ENCODE measurements at regions not wholly inside any gene's neighbourhood (a gene's known extent, or its start where the extent isn't known, plus 50 kb on each side); places are given as distances from the start of the nearest gene placed in this dataset.

DNA sequence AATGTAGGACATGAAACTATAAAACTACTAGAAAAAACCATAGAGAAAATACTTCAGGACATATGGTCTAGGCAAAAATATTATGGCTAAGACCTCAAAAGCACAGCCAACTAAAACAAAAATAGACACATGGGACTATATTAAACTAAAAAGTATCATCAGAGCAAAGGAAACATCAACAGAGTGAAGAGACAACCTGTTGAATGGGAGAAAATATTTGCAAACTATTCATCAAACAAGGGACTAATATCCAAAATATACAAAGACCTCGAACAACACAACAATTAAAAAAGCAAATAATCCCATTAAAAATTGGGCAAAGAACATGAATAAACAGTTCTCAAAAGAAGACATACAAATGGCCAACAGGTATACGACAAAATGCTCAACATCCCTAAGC, 210.9 kb downstream of the PCSK1 start:
- TF ChIP-seq HES2 (IDR thresholded peaks at IDR 0.05): no peak
- no peak for TF ChIP-seq POLR2A (IDR thresholded peaks at IDR 0.05; ENCODE audit: low read length)
- no peak for TF ChIP-seq RCOR1 (IDR thresholded peaks at IDR 0.05; ENCODE audit: low read depth, low read length)
- no peak for TF ChIP-seq ELK1 (IDR thresholded peaks at IDR 0.05; ENCODE audit: low read depth, low read length)
- TF ChIP-seq KDM1A (IDR thresholded peaks at IDR 0.05; ENCODE audit: low read depth): no peak
- TF ChIP-seq, protein P1, sequence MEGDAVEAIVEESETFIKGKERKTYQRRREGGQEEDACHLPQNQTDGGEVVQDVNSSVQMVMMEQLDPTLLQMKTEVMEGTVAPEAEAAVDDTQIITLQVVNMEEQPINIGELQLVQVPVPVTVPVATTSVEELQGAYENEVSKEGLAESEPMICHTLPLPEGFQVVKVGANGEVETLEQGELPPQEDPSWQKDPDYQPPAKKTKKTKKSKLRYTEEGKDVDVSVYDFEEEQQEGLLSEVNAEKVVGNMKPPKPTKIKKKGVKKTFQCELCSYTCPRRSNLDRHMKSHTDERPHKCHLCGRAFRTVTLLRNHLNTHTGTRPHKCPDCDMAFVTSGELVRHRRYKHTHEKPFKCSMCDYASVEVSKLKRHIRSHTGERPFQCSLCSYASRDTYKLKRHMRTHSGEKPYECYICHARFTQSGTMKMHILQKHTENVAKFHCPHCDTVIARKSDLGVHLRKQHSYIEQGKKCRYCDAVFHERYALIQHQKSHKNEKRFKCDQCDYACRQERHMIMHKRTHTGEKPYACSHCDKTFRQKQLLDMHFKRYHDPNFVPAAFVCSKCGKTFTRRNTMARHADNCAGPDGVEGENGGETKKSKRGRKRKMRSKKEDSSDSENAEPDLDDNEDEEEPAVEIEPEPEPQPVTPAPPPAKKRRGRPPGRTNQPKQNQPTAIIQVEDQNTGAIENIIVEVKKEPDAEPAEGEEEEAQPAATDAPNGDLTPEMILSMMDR (IDR thresholded peaks at IDR 0.05): no peak
- no peak for TF ChIP-seq ZSCAN20 (CRISPR knock-in tag; IDR thresholded peaks at IDR 0.05)
- TF ChIP-seq MYC (IDR thresholded peaks at IDR 0.05; ENCODE audit: borderline replicate concordance, low read length): no peak
- TF ChIP-seq, protein P2, sequence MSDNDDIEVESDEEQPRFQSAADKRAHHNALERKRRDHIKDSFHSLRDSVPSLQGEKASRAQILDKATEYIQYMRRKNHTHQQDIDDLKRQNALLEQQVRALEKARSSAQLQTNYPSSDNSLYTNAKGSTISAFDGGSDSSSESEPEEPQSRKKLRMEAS (IDR thresholded peaks at IDR 0.05): no peak
- TF ChIP-seq CHD2 (IDR thresholded peaks at IDR 0.05; ENCODE audit: low read length, partially characterized antibody): no peak
- TF ChIP-seq ATOH8 (CRISPR knock-in tag; IDR thresholded peaks at IDR 0.05; ENCODE audit: low read depth): no peak
- TF ChIP-seq JUNB (IDR thresholded peaks at IDR 0.05): no peak
- no peak for TF ChIP-seq GATA3 (IDR thresholded peaks at IDR 0.05; ENCODE audit: borderline replicate concordance)
- no peak for TF ChIP-seq RARB (CRISPR knock-in tag; IDR thresholded peaks at IDR 0.05)
- ATAC-seq: no peak
- Histone ChIP-seq H3K4me1 (peaks cover 26% of the 10 kb centered on the region), H3K4me2 (no peak overlapping the region), H3K27ac (no peak overlapping the region), H3K4me3 (no peak overlapping the region), H3K9me3 (no peaks in the 10 kb centered on the region)
- CTCF ChIA-PET: no interaction called here
- no peak for DNase-seq (ENCODE audit: low read depth in 1 of 2, low spot score in 1 of 2)
- 67% methylated on average over 2 of the region's 2 CpGs for WGBS (ENCODE audit: missing lambda C conversion rate)
- FAIRE-seq: no peak
- POLR2A ChIA-PET: no interaction called here

- no peak for TF ChIP-seq ZC3H11A (IDR thresholded peaks at IDR 0.05)
- no peak for TF ChIP-seq NFE2L2 (conservative IDR thresholded peaks at IDR 0.05; ENCODE audit: low read length)
- peak; percentile 57 for TF ChIP-seq JUNB (IDR thresholded peaks at IDR 0.05)
- TF ChIP-seq FOSL2 (IDR thresholded peaks at IDR 0.05): 0 out of 2 replicates have a peak, but pooled peaks have one; percentile 33
- TF ChIP-seq FOSL2 (CRISPR knock-in tag; IDR thresholded peaks at IDR 0.05): peak; percentile 17; the same call in 1 of the 2 replicates
- no peak for TF ChIP-seq KDM5A (IDR thresholded peaks at IDR 0.05)
- TF ChIP-seq HOXB5 (CRISPR knock-in tag; IDR thresholded peaks at IDR 0.05): no peak
- TF ChIP-seq SREBF2 (IDR thresholded peaks at IDR 0.05): no peak
- TF ChIP-seq CEBPB (IDR thresholded peaks at IDR 0.05): peak; percentile 62 to 70; a peak in 2 of 4 replicates
- TF ChIP-seq JUN (IDR thresholded peaks at IDR 0.05): no peak
- no peak for TF ChIP-seq RNF2 (IDR thresholded peaks at IDR 0.05; ENCODE audit: borderline replicate concordance, low read depth)
- no peak for TF ChIP-seq EHMT2 (IDR thresholded peaks at IDR 0.05; ENCODE audit: low read depth)
- TF ChIP-seq ZNF302 (CRISPR knock-in tag; IDR thresholded peaks at IDR 0.05): no peak
- TF ChIP-seq PHF8 (IDR thresholded peaks at IDR 0.05; ENCODE audit: borderline replicate concordance, low read depth): no peak
- no peak for TF ChIP-seq ZFP36 (IDR thresholded peaks at IDR 0.05; ENCODE audit: borderline replicate concordance, partially characterized antibody)
- no peak for TF ChIP-seq CBX8 (IDR thresholded peaks at IDR 0.05)
- no peak for TF ChIP-seq CHD2 (IDR thresholded peaks at IDR 0.05; ENCODE audit: low read length, partially characterized antibody)
- no peak for TF ChIP-seq EP300 (IDR thresholded peaks at IDR 0.05)
- no peak for TF ChIP-seq BHLHE40 (IDR thresholded peaks at IDR 0.05; ENCODE audit: low read depth, low read length)
These were observed 212.2 kb downstream of the PCSK1 start for GRCh38 chr5:96220610-96221390.

More at GRCh38 chr5:96220610-96221390, 212.2 kb downstream of the PCSK1 start:
- H3K27ac ChIP-seq: peak overlapping the region; percentile 50 to 59; a peak in 5 of 6 replicates
- peaks cover 18% of the 10 kb centered on the region for H3K4me1 ChIP-seq
- H3K9me3 ChIP-seq: no peaks in the 10 kb centered on the region
- H3K4me2 ChIP-seq: peak overlapping the region; percentile 42
- POLR2A ChIA-PET: no interaction called here
- 38% methylated on average over 4 of the region's 4 CpGs for WGBS (ENCODE audit: missing lambda C conversion rate)
- DNase-seq (ENCODE audit: low read depth in 1 of 2, low spot score in 1 of 2) (no peak), FAIRE-seq (no peak), ATAC-seq (peak; percentile 52 to 65; a peak in 4 of 6 replicates)
- CTCF ChIA-PET: interaction anchor here (0.9 kb wide), 1 partner anchor 124 kb away, joined by 3 read pairs; no protein-coding TSS in a partner anchor
- no peak overlapping the region for H3K4me3 ChIP-seq

Data from A549 (cell line).